B cell (primary cell): ENCODE measurements at regions not wholly inside any gene's neighbourhood (a gene's known extent, or its start where the extent isn't known, plus 50 kb on each side); places are given as distances from the start of the nearest gene placed in this dataset.
A peak's percentile ranks its signal among the peaks of the same experiment; 100 is the strongest.

ENCODE experiments used
- ATAC-seq: fragments of 200-7000 bp; cut with Tn5 transposase; one replicate; pipeline ENCODE4 v1.10.0; 2021; ENCODE audit warnings: low read depth, mild to moderate bottlenecking, moderate number of reproducible peaks, moderate library complexity
- CTCF ChIA-PET: fragments of 350-600 bp; sonication (Branson Sonifier 250); formaldehyde crosslinking; loops from one replicate; lab custom pipeline; 2021; ENCODE audit warnings: antibody characterized with exemption, inconsistent platforms; lab: Charles Lee
- POLR2A ChIA-PET: fragments of 350-600 bp; sonication (Branson Sonifier 250); formaldehyde crosslinking; loops from one replicate; lab custom pipeline; 2021; ENCODE audit warnings: antibody characterized with exemption; lab: Charles Lee
- DNase-seq: peaks from one replicate; pipeline ENCODE4 v3.0.0; 2013
- H2AFZ ChIP-seq: 2 replicates; pipeline ENCODE4 v1.6.1; 2012; ENCODE audit warnings: mild to moderate bottlenecking, low read depth, low read length; ENCODE audit not compliant: insufficient read depth, poor library complexity, severe bottlenecking
- H3K27ac ChIP-seq, 2 donors: 1 replicate in 1 of 2; 2 replicates in 1 of 2; pipeline ENCODE4 v1.5.1; 2012 to 2013; ENCODE audit warnings: low read length in 2 of 2, mild to moderate bottlenecking in 2 of 2, moderate library complexity in 1 of 2
- H3K27me3 ChIP-seq, 4 experiments: fragments of 200-600 bp in 1 of 4; sonication (generic) in 1 of 4; replicated peaks in 1 of 4; 1 replicate in 2 of 4; 2 replicates in 2 of 4; pipeline versions ENCODE4 v1.6.1 to v1.7.0; 2013 to 2016; ENCODE audit warnings: low read length in 3 of 4, mild to moderate bottlenecking in 2 of 4, mixed read lengths in 1 of 4, moderate library complexity in 1 of 4; ENCODE audit not compliant: insufficient read depth in 4 of 4, control insufficient read depth in 3 of 4; ENCODE audit errors: control extremely low read depth in 1 of 4
- H3K36me3 ChIP-seq, 2 experiments: replicated peaks in 1 of 2; 1 replicate in 1 of 2; 2 replicates in 1 of 2; pipeline versions ENCODE4 v1.6.1 to v1.7.1; 2013; ENCODE audit warnings: low read length in 1 of 2; ENCODE audit not compliant: insufficient read depth in 2 of 2, control insufficient read depth in 1 of 2; ENCODE audit errors: control extremely low read depth in 1 of 2, extremely low read depth in 1 of 2
- H3K4me1 ChIP-seq, 2 donors: fragments of 200-600 bp in 1 of 2; sonication (generic) in 1 of 2; 1 replicate in 1 of 2; 2 replicates in 1 of 2; pipeline versions ENCODE4 v1.5.1 to v1.6.1; 2013 to 2017; ENCODE audit warnings: low read length in 2 of 2; ENCODE audit not compliant: control insufficient read depth in 2 of 2, insufficient read depth in 2 of 2
- H3K4me2 ChIP-seq: replicated peaks from 2 replicates; pipeline ENCODE3; 2012; ENCODE audit warnings: mild to moderate bottlenecking, low read depth, low read length; ENCODE audit not compliant: poor library complexity, severe bottlenecking
- H3K4me3 ChIP-seq, 5 experiments: fragments of 200-600 bp in 1 of 5; sonication (generic) in 1 of 5; 1 replicate in 3 of 5; 2 replicates in 2 of 5; pipeline versions ENCODE4 v1.5.1 to v1.7.0; 2011 to 2016; ENCODE audit warnings: low read length in 4 of 5, mild to moderate bottlenecking in 4 of 5, low read depth in 2 of 5, control low read depth in 1 of 5, moderate library complexity in 1 of 5; ENCODE audit not compliant: insufficient read depth in 1 of 5; ENCODE audit errors: control extremely low read depth in 1 of 5, extremely low read depth in 1 of 5
- H3K79me2 ChIP-seq: fragments of 200-600 bp; sonication (generic); one replicate; pipeline ENCODE4 v1.6.0; 2016; ENCODE audit warnings: low read length; ENCODE audit not compliant: control insufficient read depth, insufficient read depth
- H3K9ac ChIP-seq: fragments of 200-600 bp; sonication (generic); 2 replicates; pipeline ENCODE4 v1.6.1; 2017; ENCODE audit warnings: mild to moderate bottlenecking, low read length, moderate library complexity
- H3K9me3 ChIP-seq, 3 donors: one replicate each; pipeline versions ENCODE4 v1.6.1 to v1.7.1; 2013; ENCODE audit warnings: low read length in 2 of 3; ENCODE audit not compliant: control insufficient read depth in 2 of 3, insufficient read depth in 1 of 3; ENCODE audit errors: control extremely low read depth in 1 of 3
- H4K20me1 ChIP-seq: 2 replicates; pipeline ENCODE4 v1.6.0; 2012; ENCODE audit warnings: mild to moderate bottlenecking, low read length; ENCODE audit not compliant: insufficient read depth, control insufficient read depth, poor library complexity, severe bottlenecking
- H3K27ac Mint-ChIP-seq: one replicate; pipeline ENCODE4 v1.8.0; 2021; ENCODE audit warnings: mixed read lengths
- H3K27me3 Mint-ChIP-seq: one replicate; pipeline ENCODE4 v1.8.0; 2021; ENCODE audit warnings: mixed read lengths
- H3K4me1 Mint-ChIP-seq: one replicate; pipeline ENCODE4 v1.8.0; 2021; ENCODE audit warnings: mixed read lengths
- H3K4me3 Mint-ChIP-seq: one replicate; pipeline ENCODE4 v1.8.0; 2021; ENCODE audit warnings: mixed read lengths
- H3K9me3 Mint-ChIP-seq: one replicate; pipeline ENCODE4 v1.8.0; 2022; ENCODE audit warnings: mixed read lengths; ENCODE audit not compliant: insufficient read depth
- CTCF ChIP-seq: fragments of 200-600 bp; IDR thresholded peaks from one replicate; pipeline ENCODE4 v1.8.0; 2022; ENCODE audit warnings: antibody characterized with exemption, mild to moderate bottlenecking
- EZH2 ChIP-seq: IDR thresholded peaks from 2 replicates; pipeline ENCODE4 v1.6.1; 2012; ENCODE audit warnings: borderline replicate concordance, low read depth, mild to moderate bottlenecking, moderate library complexity, low read length; ENCODE audit not compliant: insufficient read depth, poor library complexity, severe bottlenecking
- WGBS: methylation state at CpG from one replicate; pipeline ENCODE4 v1.1.5; 2013; ENCODE audit warnings: missing lambda C conversion rate; ENCODE audit not compliant: insufficient coverage; 5-methylcytosine and 5-hydroxymethylcytosine counted together
- intact Hi-C: fragments of 100-400 bp; cut with micrococcal nuclease; formaldehyde crosslinking; loops from one replicate; pipeline ENCODE4 v1.10.0; 2022

- Histone ChIP-seq H3K4me3 (peak overlapping the region in 1 of 5 experiments; percentile 7), H4K20me1 (no peaks in the 10 kb centered on the region), H3K27ac (no peak overlapping the region), H3K4me2 (peak overlapping the region; percentile 56), H3K9me3 (no peaks in the 10 kb centered on the region), H3K9ac (no peak overlapping the region), H3K4me1 (peaks cover 9 to 13% of the 10 kb centered on the region in 2 donors), H3K79me2 (no peaks in the 10 kb centered on the region), H3K36me3 (no peaks in the 10 kb centered on the region), H3K27me3 (peaks cover 0 to 24% (median 10%) of the 10 kb centered on the region in 4 experiments), H2AFZ (peak overlapping the region; percentile 28)
- CTCF ChIA-PET, result no interaction called here
- H3K4me1 Mint-ChIP-seq, result peaks cover 15% of the 10 kb centered on the region
- POLR2A ChIA-PET, result no interaction called here
- H3K4me3 Mint-ChIP-seq, result peak overlapping the region; percentile 79
- TF ChIP-seq CTCF, result no peak
- no peak for TF ChIP-seq EZH2
- 4% methylated on average over 50 of the region's 62 CpGs for WGBS
- ATAC-seq (no peak), DNase-seq (peak; percentile 6)
- intact Hi-C loops, result no loop called here
- H3K27me3 Mint-ChIP-seq, result peaks cover 53% of the 10 kb centered on the region
- H3K9me3 Mint-ChIP-seq, result peaks cover 2% of the 10 kb centered on the region
- no peak overlapping the region for H3K27ac Mint-ChIP-seq
Observed at GRCh38 chr17:72591289-72592241, 470.7 kb downstream of the SOX9 start.
